ENCODE measurements at regions not wholly inside any gene's neighbourhood (a gene's known extent, or its start where the extent isn't known, plus 50 kb on each side); places are given as distances from the start of the nearest gene placed in this dataset.
"Not testable (repeated sequence)": the region's sequence is repeated elsewhere in the genome, so short reads cannot be mapped to it uniquely, and the experiment has no call there.

DNA sequence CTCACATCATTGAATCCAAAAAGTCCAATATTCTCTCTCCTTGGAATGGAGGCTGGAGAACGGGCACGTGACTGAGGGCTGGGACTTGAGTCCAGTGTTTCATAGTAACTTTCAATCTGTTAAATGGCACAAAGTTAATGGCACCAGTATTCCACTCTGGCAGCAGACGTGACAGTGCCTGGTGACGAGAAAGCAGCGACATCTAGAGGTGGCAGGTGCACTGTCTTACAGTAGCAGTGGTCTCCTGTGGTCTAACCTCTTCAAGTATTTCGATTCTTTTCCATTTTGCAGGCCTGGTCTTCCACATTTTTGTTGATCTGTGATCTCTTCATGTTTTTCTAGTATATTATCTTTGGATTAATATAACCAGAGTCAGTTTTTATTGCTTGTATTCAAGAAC lies 107.1 kb downstream of the OXSM start:
- DNase-seq: no peak

DNA sequence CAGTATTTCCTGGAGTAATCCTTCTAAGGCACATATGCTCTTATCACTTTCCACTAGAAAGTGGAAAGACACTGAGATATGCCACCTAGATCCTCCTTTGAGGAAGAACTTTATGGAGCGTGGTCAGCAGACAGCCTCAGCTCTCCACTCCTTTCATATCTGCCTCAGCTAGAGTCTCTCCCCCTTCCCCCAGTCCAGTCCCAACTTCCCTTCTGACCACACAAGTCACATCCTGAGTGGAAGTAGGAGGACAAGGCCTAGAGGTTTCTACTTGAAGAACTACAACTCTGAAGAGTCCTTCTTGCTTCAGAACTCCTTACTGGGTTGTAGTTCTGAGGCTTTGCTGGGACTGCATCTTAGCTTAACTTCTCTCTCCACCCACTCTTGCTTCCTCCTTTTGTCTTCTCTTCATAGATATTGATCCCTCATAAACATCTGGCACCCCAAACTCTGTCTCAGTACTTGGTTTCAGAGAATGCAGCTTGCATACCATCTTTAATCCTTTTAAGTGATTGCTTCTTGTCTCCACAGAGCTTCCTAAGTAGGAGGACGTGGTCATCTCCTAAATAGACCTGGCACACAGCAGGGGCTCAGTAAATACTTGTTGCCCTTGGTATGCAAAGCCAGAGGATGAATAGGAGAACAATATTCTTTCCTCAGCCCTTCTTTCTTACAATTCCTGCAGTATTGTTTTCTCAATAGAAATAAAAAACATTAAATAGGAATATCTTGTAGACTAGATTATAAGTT lies 109.6 kb downstream of the OXSM start:
- DNase-seq: no peak

DNA sequence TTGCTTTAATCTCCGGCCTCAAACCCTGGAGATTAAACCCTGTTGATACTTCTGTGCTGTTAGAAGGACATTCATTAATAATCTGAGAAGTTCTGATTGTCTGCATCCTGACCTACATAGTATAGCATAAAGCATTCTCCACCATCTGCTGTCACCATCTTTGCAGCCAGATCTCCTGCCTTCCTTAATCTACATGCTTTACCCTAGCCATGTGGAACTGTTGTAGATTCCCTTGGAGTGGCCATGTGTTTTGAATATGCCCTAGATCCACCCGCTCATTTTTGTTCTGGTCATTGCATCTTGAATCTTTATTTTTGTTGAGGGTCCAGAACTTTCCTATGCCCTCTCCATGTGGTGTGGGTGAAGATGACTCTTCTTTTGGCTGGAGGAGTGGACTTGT lies 110.3 kb downstream of the OXSM start:
- DNase-seq: no peak

DNA sequence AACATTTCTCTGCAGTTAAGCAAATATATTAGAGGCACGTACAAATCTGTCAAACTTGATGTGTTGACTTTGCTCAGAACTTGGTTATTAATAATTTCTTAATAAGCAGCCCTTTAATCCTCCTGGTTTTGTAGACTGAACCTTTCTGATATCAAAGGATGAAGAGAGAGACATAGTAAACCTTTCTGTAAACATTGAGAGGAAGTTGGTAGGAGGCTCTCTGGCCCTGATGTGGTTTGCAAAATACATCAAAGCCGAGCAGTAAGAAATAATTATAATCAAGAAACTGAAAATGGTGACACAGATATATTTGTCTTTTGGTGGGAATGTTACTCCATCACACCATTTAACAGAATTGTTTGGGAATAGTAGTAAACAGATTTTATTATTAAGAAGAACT lies 111.9 kb downstream of the OXSM start:
- no peak for DNase-seq

DNA sequence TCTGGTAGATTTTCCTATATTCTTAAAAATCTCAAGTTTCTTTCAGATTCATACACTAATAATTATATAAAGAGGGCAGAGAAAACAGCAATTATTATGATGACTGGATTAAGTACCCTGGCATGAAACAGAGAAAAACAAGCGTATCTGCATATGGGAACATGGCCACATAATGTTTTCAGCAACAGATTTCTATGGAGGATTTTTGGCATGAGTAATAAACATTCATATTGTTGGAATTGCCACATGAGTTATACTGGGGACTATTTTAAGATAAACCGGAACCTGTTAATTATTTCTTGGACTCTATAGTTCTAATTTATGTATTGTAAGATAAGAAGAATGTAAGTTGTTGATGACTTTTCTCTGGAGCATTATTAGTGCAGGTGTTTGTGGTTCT lies 112.7 kb downstream of the OXSM start:
- DNase-seq: no peak

DNA sequence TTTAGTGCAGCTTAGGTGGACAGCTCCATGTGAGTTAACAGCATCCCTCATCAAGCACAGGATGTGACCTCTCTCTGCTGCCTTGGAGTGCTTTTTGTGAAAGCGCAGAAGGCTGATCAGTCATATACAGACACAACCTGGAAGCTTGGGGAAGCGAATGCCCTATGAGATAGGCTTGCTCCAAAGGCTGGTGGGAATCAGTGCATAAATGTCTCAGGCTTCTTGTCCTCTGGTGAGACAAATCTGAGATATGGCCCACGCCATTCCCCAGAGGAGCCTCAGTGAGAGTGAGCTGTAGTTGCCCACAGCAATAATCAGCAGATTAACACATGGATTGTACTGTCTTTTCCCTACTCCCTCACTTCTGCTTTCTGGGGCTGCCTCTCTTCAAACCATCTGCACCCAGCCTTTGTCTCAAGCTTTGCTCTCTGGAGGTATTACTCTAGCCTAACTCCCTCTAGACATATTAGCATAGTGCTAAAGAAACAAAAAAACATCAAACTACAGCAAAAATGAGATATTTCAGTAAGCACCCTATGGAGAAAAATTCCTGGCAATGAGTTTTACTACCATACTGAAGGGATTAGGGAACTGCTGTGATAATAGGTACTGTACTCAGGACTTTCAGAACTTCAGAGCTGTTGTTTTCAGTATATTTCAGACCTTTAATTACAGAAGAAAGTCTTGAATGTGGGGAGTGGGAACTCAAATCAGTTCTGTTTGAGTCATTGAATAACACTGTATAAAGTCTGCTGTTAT lies 113.7 kb downstream of the OXSM start:
- no peak for DNase-seq

DNA sequence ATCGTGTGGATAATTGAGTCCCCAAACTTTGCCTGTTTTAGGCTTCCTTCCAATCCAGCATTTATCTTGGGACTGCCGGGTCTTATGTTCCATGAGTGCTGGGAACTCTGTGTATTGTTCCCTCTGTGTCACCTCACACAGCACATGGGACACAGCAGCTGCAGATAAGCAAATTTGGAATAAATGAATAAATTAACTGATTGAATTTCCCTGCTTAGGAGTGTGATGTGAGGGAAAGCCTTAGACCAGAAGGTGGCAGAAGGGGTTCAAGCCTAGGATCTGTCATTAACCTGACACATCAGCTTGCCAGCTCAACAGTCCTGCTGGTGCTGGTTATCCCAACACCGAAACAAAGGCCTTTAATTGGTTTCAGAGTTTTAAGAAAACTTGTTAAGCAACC lies 114.3 kb downstream of the OXSM start:
- peak; percentile 11 for DNase-seq

DNA sequence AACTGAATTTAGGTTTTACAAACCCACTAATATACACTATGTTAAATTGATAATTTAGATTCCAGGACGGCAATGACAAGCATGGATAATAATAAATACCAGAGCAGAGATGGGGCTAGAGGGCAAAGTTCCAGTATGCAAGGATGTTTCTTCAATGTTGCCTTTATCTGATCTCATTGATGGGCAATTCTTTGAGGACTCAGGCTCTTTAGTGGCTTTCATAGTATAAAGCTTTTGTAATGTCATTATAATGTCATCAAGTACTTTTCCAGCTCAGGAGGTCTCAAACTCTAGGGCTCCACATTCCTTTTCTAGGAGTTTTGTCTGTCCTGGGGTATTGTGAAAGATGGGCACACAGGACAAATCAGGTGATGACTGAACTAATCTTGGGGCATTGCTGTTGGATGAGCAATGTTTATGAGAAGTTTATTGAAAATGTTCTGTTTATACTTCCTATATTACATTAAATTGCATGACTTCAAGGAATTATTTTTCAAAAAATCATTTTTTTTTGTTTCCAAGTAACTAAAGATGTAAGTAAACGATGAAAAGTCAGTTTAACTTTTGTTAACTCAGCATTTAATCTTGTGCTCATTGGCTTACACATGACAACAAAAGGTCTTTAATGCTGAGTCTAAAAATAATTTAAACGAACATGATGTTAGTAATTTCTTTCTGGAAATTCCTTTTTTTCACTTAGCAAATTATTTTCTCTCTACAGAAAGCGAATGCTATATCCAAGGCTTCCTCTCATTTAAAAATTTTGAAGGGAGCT lies 116.4 kb downstream of the OXSM start:
- no peak for DNase-seq

DNA sequence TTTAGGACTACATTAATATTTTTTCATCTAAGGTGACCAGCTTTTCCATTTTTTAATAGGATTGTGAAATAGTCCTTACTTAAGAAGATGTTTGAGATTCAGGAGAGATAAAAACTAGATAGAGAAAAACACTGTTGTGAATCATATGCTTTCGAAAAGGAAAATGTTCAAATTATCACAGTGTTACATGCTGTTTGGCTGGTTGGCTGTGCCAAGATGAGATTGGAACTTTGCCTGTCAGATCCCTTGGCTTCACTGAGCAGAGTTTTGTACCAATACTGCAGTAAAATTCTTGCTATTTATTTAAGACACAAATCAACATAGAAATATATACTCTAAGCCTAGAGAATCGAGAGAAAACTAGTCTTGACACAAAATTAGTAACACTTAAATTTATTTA lies 117.2 kb downstream of the OXSM start:
- no peak for DNase-seq

DNA sequence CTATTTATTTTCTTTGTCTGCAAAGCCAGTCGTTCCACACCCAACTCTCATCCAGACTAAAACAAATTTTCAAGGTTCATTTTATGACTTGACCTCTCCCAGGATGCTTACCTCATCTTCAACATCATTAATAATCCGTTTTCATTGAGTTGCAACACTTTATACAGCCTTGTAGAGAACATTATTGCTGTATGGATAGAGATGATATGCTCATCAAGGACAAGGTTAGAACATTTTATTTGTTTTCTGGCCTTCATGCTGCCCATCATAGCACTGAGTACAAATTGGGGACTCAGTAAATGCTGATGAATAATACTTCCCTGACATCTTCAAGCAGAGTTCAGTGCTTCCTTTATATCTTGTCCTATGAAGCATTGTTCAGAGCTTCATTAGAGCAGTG lies 120.2 kb downstream of the OXSM start:
- no peak for DNase-seq

DNA sequence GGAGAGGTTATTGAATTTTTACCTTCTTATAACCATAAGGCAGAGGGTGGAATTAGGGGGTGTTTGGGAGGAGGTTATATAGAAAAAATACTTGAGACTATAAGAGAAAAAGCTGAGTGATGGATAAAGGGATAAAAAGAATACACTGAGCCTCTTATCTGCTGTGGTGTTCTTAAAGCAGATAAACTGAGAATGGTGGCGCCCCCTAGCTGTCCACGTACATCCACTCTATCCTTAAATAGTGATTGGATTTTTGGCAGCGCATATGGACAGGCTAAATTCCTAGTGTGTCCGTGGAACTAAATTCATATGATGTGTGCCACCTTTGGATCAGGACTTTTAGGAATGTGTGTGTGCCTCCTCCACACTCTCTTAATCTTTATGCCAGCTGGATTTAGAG lies 121.1 kb downstream of the OXSM start:
- DNase-seq: no peak

DNA sequence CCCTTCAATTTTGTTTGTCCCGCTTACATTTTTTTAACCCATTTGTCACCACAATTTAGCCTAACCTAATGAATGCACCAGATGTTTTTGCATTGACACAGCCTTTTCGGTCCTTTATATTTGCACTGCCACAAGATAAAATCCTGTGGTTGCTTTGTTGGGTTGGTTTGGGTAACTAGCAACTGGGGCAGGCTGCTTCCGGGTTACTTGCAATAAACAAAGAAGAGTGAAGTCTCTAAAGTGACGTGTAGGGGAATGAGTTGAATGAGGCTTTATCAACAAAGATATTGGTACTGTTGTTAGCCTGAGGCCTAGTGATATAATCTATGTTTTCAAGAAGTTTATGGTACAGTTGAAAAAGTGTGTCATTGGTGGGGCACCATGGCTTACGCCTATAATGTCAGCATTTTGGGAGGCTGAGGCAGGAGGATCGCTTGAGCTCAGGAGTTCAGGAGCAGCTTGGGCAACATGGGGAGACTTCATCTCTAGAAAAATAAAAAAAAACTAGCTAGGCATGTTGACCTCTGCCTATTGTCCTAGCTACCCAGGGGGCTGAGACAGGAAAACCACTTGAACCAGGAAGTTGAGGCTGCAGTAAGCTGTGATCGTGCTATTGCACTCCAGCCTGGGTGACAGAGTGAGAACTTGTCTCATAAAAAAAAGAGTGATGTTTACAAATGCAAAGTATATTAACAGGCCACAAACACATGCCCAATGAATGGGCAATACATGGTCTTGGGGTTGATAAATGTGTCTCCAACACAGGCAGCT lies 121.8 kb downstream of the OXSM start:
- no peak for DNase-seq

DNA sequence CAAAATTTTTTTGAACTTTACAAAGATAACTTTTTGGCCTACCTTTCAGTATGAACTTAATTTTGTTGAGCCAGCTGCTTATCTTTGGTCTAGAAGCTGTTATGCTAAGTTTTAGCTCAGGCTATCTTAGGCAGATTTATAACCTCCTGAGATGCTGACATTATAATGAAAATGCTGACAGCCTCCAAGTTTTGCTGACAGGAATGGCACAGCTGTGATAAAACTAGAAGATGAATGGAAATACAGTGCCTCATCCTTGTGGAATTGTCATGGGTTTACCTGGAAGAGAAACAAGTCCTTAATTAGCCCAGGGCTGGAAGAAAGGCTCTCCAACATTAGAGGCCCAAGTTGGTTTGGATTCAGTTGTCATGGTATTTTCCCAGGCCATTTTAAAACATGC lies 123.3 kb downstream of the OXSM start:
- no peak for DNase-seq

DNA sequence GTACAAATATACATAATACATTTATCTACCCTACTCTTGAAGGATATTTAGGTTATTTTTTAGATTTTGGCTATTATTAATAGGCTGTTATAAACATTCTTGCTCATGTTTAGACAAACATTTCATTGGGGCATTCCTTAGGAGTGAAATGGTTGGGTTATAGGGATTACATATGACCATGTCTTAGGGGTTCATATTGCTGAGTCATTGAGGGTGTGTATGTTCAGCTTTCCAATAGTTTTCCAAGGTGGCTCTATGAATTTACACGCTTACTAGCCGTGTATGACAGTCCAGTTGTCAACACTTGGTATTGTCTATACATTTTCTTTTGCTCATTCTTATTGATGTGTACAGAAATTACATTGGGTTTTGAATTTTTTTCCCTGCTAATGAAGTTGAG lies 125.8 kb downstream of the OXSM start:
- DNase-seq: no peak

DNA sequence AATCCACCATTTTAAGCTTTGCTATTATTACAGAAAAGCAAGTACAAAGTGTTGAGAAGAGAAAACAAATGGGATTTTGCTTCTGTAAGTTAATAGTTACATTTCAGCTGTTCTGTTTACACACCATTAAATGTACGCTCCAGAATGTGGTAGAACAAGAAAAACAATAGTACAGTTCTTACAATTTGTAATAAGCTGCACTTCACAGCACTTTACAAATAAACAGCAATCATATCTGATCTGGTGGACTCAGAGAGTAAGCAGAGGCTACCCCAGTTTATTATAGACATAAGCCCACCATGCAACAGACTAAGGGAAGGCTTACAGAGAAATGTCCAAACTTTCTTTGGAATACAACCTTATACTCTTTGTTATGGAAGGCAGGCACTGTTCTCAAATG lies 126.4 kb downstream of the OXSM start:
- DNase-seq: no peak

DNA sequence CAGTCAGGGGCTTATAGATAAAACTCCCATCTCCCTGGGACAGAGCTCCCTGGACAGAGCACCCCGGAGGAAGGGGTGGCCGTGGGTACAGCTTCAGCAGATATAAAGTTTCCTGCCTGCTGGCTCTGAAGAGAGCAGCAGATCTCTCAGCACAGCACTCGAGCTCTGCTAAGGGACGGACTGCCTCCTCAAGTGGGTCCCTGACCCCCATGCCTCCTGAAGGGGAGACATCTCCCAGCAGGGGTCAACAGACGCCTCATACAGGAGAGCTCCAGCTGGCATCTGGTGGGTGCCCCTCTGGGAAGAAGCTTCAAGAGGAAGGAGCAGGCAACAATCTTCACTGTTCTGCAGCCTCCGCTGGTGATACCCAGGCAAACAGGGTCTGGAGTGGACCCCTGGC lies 142.1 kb downstream of the OXSM start:
- not testable (repeated sequence) for DNase-seq

DNA sequence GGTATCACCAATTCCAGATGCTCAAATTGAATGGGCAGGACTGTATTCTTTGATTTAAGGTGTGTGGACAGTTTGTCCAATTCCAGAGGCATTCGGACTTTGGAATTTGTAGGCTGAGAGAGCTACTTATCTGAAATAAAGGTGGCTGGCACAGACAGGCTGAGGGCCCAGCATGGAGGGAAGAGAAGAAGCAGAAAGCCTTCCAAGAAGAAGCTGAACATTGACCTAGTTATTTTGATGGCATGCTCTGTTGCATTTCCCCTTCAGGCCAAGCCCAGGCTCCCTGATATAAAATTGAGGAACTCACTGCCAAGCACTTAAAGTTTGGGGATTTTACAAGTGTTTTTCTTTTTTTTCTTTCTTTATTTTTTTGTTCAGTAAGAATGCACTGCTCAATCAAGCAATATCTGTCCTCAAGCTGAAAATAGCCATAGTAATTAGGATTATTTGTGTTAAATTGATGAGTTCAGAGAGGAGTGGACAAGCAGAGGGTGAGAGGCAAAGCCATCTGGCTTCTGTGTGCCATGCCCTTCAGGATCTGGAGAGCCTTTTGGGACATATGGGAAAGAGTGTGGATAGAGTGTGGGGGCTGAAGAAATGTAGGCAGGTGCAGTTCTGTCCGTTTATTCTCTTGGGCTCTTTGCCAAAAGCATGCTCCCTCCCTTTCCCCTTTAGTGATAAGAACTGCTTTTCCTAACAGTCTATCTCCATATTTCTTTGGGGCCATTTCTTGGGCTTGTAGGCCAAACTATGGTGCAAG lies 148.9 kb downstream of the OXSM start:
- no peak for DNase-seq

DNA sequence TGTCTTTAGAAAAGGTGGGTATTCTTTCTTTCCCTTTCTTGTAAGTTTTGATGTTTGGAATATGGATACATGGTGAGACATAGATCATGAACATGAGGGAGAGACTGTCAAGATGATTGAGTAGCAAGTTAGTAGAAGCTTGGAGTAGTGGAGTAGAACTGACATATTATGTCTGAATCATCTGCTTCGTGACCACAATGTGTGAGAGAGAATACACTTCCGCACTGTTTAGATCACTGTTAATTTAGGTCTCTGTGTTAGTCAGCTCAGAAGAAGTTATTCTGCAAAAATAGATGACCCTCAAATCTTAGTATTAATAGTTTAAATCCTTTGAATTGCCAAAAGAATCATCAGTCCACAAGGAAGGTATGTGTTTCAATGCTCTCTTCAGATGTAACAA lies 151.0 kb downstream of the OXSM start:
- no peak for DNase-seq

DNA sequence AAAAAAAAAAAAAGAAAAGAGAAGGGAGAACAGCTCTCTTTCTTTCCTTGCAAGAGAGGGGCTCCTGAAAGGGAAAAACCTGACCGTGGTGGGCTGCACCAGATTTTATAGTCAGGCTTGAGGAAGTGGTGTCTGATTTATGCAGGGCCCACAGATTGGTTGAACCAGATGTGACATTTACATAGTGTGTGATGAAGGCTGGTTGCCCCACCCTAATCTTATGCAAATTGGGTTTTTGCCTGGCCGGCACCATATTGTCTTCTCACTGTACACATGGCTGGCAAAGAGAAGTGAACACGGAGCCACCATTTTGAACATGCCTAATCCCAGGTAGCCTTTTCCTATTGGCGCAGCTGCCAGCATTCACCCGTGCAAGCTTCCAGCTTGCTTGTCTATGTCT lies 154.4 kb downstream of the OXSM start:
- DNase-seq: no peak

DNA sequence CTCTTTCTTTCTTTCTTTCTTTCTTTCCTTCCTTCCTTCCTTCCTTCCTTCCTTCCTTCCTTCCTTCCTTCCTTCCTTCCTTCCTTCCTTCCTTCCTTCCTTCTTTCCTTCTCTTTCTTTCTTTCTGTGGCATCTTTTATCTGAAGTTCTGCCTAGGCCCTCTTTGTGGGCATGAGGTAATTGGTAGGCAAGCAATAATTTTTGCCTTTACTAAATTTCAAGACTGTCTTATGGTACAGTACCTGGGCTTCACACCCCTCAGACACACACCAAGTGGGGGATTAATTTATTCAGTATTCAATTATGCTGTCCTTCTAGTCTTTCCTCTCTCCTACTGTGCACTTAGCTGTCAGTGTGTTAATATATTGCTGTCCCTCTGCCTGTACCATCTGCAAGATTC lies 155.5 kb downstream of the OXSM start:
- no peak for DNase-seq

DNA sequence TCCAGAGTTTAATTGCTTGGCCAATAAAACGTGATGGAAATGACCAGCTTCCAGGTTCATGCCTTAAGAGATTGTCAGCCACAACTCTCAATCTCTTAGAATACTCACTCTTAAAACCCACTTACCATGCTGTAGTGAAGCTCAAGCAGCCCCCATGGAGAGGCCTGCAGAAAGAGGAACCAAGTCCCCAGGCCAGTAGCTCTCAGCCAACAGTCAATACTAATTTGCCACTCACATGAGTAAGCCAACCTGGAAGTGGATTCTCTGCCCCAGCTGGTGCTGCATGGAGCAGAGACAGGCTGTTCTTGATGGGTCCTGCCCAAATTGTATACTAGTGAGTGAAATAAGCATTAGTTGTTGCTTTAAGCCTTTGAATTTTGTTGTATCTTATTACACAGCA lies 155.9 kb downstream of the OXSM start:
- no peak for DNase-seq

DNA sequence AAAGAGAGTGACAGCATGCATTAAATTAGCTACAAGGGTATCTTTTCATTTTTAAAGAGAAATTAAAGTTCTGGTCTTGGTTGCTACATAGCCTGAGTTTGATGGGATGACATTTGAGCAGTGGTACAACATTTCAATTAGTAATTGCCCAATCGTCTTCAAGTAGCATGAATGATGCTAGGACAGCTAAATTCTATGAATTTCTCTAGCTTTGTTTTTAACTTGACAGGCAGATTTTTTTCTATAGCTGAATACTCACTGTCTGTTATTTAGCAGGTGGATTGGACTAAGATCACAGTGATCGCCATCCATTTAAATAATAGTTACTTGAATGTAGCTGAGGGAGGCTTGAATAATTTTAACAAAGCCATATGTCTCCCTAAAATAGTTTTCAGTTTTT lies 162.2 kb downstream of the OXSM start:
- DNase-seq: no peak
